NCI-H774 (cell line): ENCODE measurements at regions not wholly inside any gene's neighbourhood (a gene's known extent, or its start where the extent isn't known, plus 50 kb on each side); places are given as distances from the start of the nearest gene placed in this dataset.
A peak's percentile ranks its signal among the peaks of the same experiment; 100 is the strongest.

Experiments used
- DNase-seq: peaks from one replicate; lab custom pipeline; 2025; lab: John Stamatoyannopoulos, UW

DNA sequence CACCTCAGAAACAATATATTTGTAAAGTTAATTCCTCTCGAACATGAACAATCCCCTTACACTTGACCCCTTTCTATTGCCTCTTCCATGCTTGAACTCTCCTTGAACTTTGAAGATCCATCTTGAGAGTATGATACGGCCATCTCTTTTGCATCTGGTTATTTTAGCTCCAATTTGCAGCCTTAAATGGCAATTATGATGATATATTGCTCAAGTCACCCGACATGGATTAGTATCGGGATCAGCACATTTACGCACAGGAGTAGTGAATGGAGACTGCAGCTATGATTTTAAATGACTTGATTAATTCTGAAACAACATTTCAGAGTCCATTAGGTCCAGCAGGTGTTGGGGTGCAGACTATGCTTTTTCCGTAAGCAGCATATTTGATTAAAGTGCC lies 143.8 kb upstream of the PAQR3 start:
- DNase-seq: no peak

DNA sequence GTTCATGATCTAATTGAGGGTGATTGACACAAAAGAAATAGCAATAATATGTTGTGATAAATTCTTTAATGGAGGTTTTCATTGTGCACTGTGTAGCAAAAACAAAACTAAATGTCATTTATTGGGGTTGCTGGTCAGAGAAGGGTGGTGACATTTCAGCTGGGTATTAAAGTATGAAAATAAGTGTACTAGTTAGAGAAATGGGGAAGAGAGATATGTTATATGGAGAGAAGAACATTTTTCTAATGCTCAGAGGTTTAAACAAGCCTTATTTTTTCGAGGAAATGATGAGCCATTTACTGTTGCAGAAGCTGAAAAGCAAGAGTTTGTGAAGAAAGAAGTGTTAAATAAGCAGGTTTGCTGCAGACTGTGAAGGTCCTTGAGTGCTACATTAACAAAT lies 142.7 kb upstream of the PAQR3 start:
- no peak for DNase-seq

DNA sequence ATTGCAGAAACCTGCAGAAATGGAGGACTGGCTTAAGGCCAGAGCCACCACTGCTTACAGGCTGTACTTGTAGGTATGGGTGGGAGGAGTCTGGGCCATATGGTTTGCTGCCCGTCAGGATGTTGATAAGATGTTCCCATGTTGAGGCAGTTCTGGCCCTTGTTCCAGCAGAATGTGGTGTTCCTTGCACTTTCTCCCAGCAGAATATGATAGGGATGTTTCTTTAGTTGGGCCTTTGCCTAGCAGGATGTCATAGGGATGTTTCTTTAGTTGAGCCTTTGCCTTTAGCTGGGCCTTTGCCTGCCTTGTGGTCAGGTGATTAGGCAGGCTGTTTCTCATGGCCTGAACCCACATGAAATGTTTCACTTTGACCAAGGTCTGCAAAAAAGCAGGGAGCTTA lies 139.1 kb upstream of the PAQR3 start:
- no peak for DNase-seq

GRCh38 chr4:79074040-79074439 lies 134.8 kb upstream of the PAQR3 start:
- no peak for DNase-seq

- no peak for DNase-seq
These were observed 134.2 kb upstream of the PAQR3 start for GRCh38 chr4:79073471-79073870.

DNA sequence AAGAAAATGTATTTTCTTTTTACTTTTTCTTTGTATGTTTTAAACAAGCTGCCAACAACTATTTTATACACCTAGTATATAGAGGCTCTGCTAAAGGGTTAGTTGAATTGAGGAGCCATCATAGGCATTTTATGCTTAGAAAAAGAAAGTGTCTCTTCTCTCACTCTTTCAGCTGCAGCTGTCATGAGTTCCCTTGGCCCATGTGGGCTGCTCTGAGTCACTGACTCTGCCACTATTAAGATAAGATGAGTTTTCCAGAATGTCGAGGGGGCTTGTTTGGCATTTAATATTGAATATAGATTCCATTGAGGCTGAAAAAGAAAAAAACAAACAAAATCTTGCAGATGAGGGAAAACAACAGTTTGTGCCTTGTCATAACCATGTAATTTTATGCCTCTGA lies 126.0 kb upstream of the PAQR3 start:
- no peak for DNase-seq

DNA sequence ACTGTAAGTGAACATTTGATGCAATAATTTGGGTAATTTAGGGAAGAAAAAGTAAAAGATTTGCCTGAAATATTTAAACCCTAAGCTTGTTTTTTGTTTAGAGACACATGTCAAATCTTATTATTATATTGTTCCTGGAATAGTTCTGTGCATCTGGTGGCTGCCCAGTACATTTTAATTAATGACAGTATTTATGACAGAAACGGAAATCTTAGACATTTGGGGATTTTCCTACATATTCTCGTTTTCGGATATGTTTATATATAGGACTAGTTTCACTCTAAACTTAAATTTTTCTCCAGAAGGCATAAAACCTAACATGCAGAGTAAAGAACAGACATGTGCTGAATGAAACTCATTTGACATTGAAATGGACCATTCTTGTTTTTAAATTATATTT lies 125.6 kb upstream of the PAQR3 start:
- DNase-seq: no peak

DNA sequence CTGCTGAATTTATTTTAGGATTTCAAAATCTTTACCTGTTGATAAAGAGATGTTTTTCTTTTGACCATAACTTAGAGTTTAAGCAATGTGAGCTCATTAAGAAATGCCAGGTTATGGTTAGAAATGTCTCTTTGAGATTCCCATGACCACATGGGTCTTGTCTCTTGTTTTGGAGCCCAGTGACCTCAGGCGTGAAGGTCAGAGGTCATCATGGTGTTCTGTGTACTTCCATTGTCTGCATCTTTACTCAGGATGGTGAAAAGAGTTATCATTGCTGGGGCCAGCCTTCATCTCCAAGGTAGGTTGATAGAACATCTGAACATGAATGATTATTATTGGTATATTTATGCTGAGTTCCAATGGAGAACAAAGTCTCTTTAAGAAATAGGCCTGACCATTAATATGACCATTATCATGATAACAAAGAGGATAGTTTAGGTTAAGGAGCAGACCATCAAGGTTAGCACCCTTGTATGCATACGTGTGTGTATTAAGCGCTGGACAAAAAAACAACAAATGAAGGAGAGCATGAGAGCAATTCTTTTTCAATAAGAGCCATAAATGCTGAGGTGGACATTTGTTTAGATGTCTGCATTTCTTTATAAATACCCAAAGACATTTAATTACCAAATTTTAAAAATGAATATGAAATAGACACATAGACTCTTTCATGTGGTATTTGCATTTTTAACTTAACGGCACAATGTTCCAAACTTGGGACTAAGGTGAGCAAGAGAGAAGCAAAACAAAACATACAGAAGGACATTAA lies 120.6 kb upstream of the PAQR3 start:
- DNase-seq: no peak

DNA sequence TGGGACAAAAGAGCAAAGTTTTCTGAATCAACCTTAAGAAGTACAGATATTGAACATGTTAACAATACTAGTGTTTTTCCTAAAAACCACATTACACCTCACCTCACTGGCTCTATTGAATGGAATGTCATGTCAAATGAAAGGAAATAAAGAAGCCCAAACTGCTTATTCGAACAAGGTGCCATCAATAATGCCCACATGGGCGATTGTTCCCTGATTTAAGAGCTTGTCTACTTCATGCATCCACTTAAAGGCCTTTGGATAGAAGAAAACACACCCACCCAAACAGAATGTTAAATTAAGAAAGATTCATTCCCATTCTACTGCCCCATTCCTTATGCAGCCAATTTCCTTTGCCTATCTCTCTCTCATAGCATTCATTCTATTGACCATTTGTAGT lies 118.5 kb upstream of the PAQR3 start:
- no peak for DNase-seq

GRCh38 chr4:79053754-79054153 lies 114.5 kb upstream of the PAQR3 start:
- no peak for DNase-seq

- DNase-seq: peak; percentile 69
These were observed 111.3 kb upstream of the PAQR3 start for GRCh38 chr4:79050541-79050880.

- peak; percentile 35 for DNase-seq
These were observed 110.8 kb upstream of the PAQR3 start for GRCh38 chr4:79049840-79050540.

DNA sequence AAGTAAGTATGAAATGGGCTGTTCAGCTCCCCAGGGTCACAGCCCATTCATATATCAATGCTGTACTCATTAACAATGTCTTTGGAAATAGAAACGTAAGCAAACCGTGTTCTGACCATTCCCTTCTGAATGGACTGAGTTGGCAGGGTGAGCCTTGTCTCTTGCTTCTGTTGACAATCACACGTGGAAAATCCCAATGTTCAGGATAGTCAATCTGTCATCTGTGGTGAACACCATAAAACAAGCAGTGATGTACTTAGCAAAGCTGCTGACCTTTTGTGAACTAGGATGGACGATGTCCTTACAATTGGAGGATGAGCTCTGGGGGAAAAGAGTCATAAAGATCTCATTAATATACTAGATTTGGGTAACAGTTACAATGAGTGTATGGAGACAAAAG lies 109.6 kb upstream of the PAQR3 start:
- no peak for DNase-seq

GRCh38 chr4:79047316-79047715 lies 108.1 kb upstream of the PAQR3 start:
- DNase-seq: no peak

DNA sequence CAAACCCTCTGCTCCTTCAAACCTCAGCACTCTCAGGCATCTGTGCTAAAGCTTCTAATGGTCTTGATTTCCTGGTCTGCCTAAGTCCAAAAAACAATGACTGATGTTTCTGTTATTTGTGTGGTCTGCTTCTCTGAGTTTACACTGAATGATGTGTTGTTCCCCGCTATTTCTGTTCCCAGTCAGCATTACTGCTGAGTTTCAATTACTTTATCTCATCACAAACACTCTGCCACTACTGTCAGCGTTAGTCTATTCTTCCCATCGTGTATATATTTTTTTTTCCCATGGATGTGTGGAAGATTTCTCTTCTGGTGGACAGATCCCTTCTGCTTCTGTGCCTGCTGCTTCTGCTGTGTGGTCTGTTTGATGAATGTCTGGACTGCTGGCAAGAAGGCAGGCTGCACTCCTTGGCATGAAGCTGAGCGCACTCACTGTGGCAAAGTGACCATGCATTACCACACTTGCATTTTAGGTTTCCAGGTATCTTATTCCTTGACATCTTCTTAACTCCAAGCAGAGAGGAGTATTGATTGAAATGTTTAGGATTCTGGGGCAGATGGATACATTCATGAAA lies 106.9 kb upstream of the PAQR3 start:
- DNase-seq: no peak

DNA sequence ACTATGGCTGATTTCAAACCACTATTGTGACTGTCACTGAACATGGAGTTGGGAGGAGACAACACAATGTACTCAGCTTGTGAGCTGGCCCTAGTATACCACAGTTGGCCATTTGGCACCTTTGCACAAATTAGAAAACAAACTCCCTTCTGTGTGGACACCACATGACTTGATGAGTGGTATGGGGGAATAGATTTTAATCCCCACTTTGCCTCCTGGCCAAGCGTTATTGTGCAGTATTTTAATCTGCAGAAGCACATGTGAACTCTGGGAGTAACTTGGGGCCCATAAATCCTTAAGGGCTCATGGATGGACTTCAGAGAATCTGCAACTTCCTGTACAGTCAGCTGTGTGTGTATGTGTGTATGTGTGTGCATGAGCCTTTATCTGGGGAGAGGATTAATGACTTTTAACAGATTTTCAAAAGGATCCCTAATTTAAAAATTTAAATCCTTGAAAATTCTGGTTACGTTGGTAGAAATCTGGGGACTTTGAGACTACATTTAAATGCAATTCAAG lies 105.0 kb upstream of the PAQR3 start:
- DNase-seq: no peak

- DNase-seq: no peak
These were observed 103.9 kb upstream of the PAQR3 start for GRCh38 chr4:79043138-79043537.

GRCh38 chr4:79042079-79042674 lies 102.9 kb upstream of the PAQR3 start:
- DNase-seq: peak; percentile 40

DNA sequence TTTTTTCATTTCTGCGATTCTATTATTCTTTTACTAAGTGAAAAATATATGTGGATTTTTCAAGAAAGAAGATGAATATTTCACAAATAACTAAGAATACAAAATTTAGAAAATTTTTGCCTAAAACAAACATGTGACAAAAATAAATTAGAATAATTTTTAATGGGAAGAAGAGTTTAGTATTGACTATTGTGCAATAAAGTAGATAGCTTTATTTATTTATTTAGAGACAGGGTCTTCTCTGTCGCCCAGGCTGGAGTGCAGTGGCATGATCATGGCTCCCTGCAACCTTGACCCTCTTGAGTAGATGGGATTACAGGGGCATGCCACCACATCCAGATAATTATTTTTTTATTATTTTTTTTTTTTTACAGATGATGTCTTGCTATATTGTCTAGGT lies 95.3 kb upstream of the PAQR3 start:
- DNase-seq: no peak

- no peak for DNase-seq
These were observed 91.7 kb upstream of the PAQR3 start for GRCh38 chr4:79030973-79031372.

- no peak for DNase-seq
These were observed 88.4 kb upstream of the PAQR3 start for GRCh38 chr4:79027656-79028055.

- peak; percentile 43 for DNase-seq
These were observed 85.9 kb upstream of the PAQR3 start for GRCh38 chr4:79025170-79025569.
